Mesenchymal stem cell (in vitro differentiated cells and primary cell): ENCODE measurements at regions not wholly inside any gene's neighbourhood (a gene's known extent, or its start where the extent isn't known, plus 50 kb on each side); places are given as distances from the start of the nearest gene placed in this dataset.

Experiments used
- DNase-seq: peaks from one replicate; pipeline ENCODE4 v3.0.0-alpha.2; 2013
- H2AFZ ChIP-seq: one replicate; pipeline ENCODE4 v1.6.1; 2013; ENCODE audit warnings: low read depth, mild to moderate bottlenecking, control low read depth, inconsistent platforms, low read length, moderate library complexity
- H2AK5ac ChIP-seq: 2 replicates; pipeline ENCODE4 v1.6.1; 2013; ENCODE audit warnings: low read length, moderate library complexity, mild to moderate bottlenecking, inconsistent platforms; ENCODE audit not compliant: severe bottlenecking
- H2BK120ac ChIP-seq: one replicate; pipeline ENCODE4 v1.6.1; 2013; ENCODE audit warnings: low read depth, mild to moderate bottlenecking, inconsistent platforms, low read length, moderate library complexity
- H2BK12ac ChIP-seq, 2 experiments: one replicate each; pipeline ENCODE4 v1.6.1; 2013; ENCODE audit warnings: inconsistent platforms in 2 of 2, low read length in 2 of 2, mild to moderate bottlenecking in 2 of 2, moderate library complexity in 2 of 2, control low read depth in 1 of 2
- H2BK15ac ChIP-seq: one replicate; pipeline ENCODE4 v1.6.1; 2013; ENCODE audit warnings: mild to moderate bottlenecking, low read depth, inconsistent platforms; ENCODE audit not compliant: poor library complexity, severe bottlenecking
- H2BK5ac ChIP-seq: 2 replicates; pipeline ENCODE4 v1.6.1; 2013; ENCODE audit warnings: low read depth, mild to moderate bottlenecking, low read length, control low read depth, inconsistent platforms; ENCODE audit not compliant: poor library complexity, severe bottlenecking
- H3K14ac ChIP-seq, 2 experiments: one replicate each; pipeline ENCODE4 v1.6.1; 2013; ENCODE audit warnings: inconsistent platforms in 2 of 2, low read length in 2 of 2, control low read depth in 1 of 2, mild to moderate bottlenecking in 1 of 2, moderate library complexity in 1 of 2
- H3K18ac ChIP-seq, 2 experiments: one replicate each; pipeline ENCODE4 v1.6.1; 2013; ENCODE audit warnings: inconsistent platforms in 2 of 2, low read length in 2 of 2, control low read depth in 1 of 2, low read depth in 1 of 2, mild to moderate bottlenecking in 1 of 2
- H3K23ac ChIP-seq, 2 experiments: one replicate each; pipeline ENCODE4 v1.6.1; 2013; ENCODE audit warnings: inconsistent platforms in 2 of 2, low read length in 2 of 2, mild to moderate bottlenecking in 2 of 2, moderate library complexity in 2 of 2, control low read depth in 1 of 2
- H3K27ac ChIP-seq: 2 replicates; pipeline ENCODE4 v1.5.1; 2013; ENCODE audit warnings: mild to moderate bottlenecking, moderate library complexity, low read length, control low read depth, inconsistent platforms; ENCODE audit not compliant: poor library complexity, severe bottlenecking
- H3K27me3 ChIP-seq, 2 experiments: 2 replicates each; pipeline versions ENCODE4 v1.6.1 to v1.7.0; 2013; ENCODE audit warnings: low read length in 2 of 2, mild to moderate bottlenecking in 2 of 2, moderate library complexity in 2 of 2, control low read depth in 1 of 2, inconsistent platforms in 1 of 2; ENCODE audit not compliant: control insufficient read depth in 1 of 2, insufficient read depth in 1 of 2
- H3K36me3 ChIP-seq, 2 experiments: 2 replicates each; pipeline versions ENCODE4 v1.6.1 to v1.7.0; 2013; ENCODE audit warnings: low read length in 2 of 2, control low read depth in 1 of 2, inconsistent platforms in 1 of 2, low read depth in 1 of 2, mild to moderate bottlenecking in 1 of 2; ENCODE audit not compliant: insufficient read depth in 2 of 2, control insufficient read depth in 1 of 2
- H3K4ac ChIP-seq, 2 experiments: one replicate each; pipeline ENCODE4 v1.6.1; 2013; ENCODE audit warnings: inconsistent platforms in 2 of 2, low read length in 2 of 2, mild to moderate bottlenecking in 2 of 2, moderate library complexity in 2 of 2, control low read depth in 1 of 2, low read depth in 1 of 2
- H3K4me1 ChIP-seq: 2 replicates; pipeline ENCODE4 v1.6.1; 2013; ENCODE audit warnings: low read depth, low read length, control low read depth; ENCODE audit not compliant: control insufficient read depth, insufficient read depth
- H3K4me2 ChIP-seq: 2 replicates; pipeline ENCODE4 v1.6.1; 2013; ENCODE audit warnings: low read length, mild to moderate bottlenecking, inconsistent platforms; ENCODE audit not compliant: poor library complexity, severe bottlenecking
- H3K4me3 ChIP-seq, 2 experiments: 2 replicates each; pipeline versions ENCODE4 v1.5.1 to v1.7.0; 2013; ENCODE audit warnings: low read length in 2 of 2, mild to moderate bottlenecking in 2 of 2, control low read depth in 1 of 2, low read depth in 1 of 2; ENCODE audit not compliant: insufficient read depth in 1 of 2
- H3K79me1 ChIP-seq: replicated peaks from 2 replicates; pipeline ENCODE4 v1.6.1; 2013; ENCODE audit warnings: mild to moderate bottlenecking, control low read depth, low read length, inconsistent platforms; ENCODE audit not compliant: poor library complexity, severe bottlenecking
- H3K9ac ChIP-seq: 2 replicates; pipeline ENCODE4 v1.7.0; 2013; ENCODE audit warnings: mild to moderate bottlenecking, low read length, moderate library complexity
- H3K9me3 ChIP-seq: 2 replicates; pipeline ENCODE4 v1.7.0; 2013; ENCODE audit warnings: mild to moderate bottlenecking, low read length; ENCODE audit not compliant: control insufficient read depth
- H4K8ac ChIP-seq: one replicate; pipeline ENCODE4 v1.6.1; 2013; ENCODE audit warnings: inconsistent platforms, mild to moderate bottlenecking, low read length, moderate library complexity
- H4K91ac ChIP-seq: one replicate; pipeline ENCODE4 v1.6.1; 2013; ENCODE audit warnings: mild to moderate bottlenecking, low read length, inconsistent platforms
- WGBS: methylation state at CpG from one replicate; pipeline ENCODE4 v1.1.7; 2013; ENCODE audit warnings: mixed read lengths; 5-methylcytosine and 5-hydroxymethylcytosine counted together

- Histone ChIP-seq H3K27me3 (peaks cover 0 to 86% of the 10 kb centered on the region in 2 experiments), H2BK12ac (no peak overlapping the region), H3K27ac (no peak overlapping the region), H3K4me1 (no peaks in the 10 kb centered on the region), H3K36me3 (no peaks in the 10 kb centered on the region), H3K4me2 (no peak overlapping the region), H2BK15ac (no peak overlapping the region), H2BK5ac (no peak overlapping the region), H4K8ac (no peak overlapping the region), H3K18ac (no peak overlapping the region), H3K9me3 (no peaks in the 10 kb centered on the region), H4K91ac (no peak overlapping the region), H3K79me1 (no peaks in the 10 kb centered on the region), H3K14ac (no peak overlapping the region), H3K23ac (no peak overlapping the region), H2AK5ac (no peak overlapping the region), H2AFZ (no peak overlapping the region), H3K9ac (no peak overlapping the region), H3K4me3 (no peak overlapping the region), H3K4ac (no peak overlapping the region), H2BK120ac (no peak overlapping the region)
- 80% methylated on average over 11 of the region's 11 CpGs for WGBS
- no peak for DNase-seq
Measured at GRCh38 chr17:79519601-79520000, 91.2 kb downstream of the RBFOX3 start.

GRCh38 chr17:79518585-79519523 is 92.0 kb downstream of the RBFOX3 start:
- H3K23ac ChIP-seq = no peak overlapping the region
- no peak for DNase-seq
- H3K27ac ChIP-seq = no peak overlapping the region
- H3K9ac ChIP-seq = no peak overlapping the region
- H2BK120ac ChIP-seq = no peak overlapping the region
- H3K14ac ChIP-seq = no peak overlapping the region
- no peak overlapping the region for H2BK15ac ChIP-seq
- H4K8ac ChIP-seq = no peak overlapping the region
- H2BK5ac ChIP-seq = no peak overlapping the region
- no peak overlapping the region for H2BK12ac ChIP-seq
- no peak overlapping the region for H3K4me3 ChIP-seq
- no peaks in the 10 kb centered on the region for H3K9me3 ChIP-seq
- H3K18ac ChIP-seq = no peak overlapping the region
- H3K27me3 ChIP-seq = peaks cover 0 to 82% of the 10 kb centered on the region in 2 experiments
- H2AK5ac ChIP-seq = no peak overlapping the region
- H2AFZ ChIP-seq = no peak overlapping the region
- WGBS = 81% methylated on average over 30 of the region's 31 CpGs
- H3K4me2 ChIP-seq = no peak overlapping the region
- H3K4me1 ChIP-seq = no peaks in the 10 kb centered on the region
- H3K36me3 ChIP-seq = no peaks in the 10 kb centered on the region
- H3K79me1 ChIP-seq = no peaks in the 10 kb centered on the region
- H4K91ac ChIP-seq = no peak overlapping the region
- H3K4ac ChIP-seq = no peak overlapping the region

- Histone ChIP-seq H3K27ac (no peak overlapping the region), H2BK12ac (no peak overlapping the region), H3K4me3 (no peak overlapping the region), H3K4me1 (no peaks in the 10 kb centered on the region), H3K79me1 (no peaks in the 10 kb centered on the region), H3K23ac (peak overlapping the region in 1 of 2 experiments; percentile 16), H3K27me3 (peaks cover 0 to 74% of the 10 kb centered on the region in 2 experiments), H3K4me2 (no peak overlapping the region), H2BK15ac (no peak overlapping the region), H3K9me3 (no peaks in the 10 kb centered on the region), H4K91ac (no peak overlapping the region), H2BK120ac (no peak overlapping the region), H2AFZ (no peak overlapping the region), H3K9ac (no peak overlapping the region), H3K18ac (no peak overlapping the region), H3K36me3 (no peaks in the 10 kb centered on the region), H3K4ac (no peak overlapping the region), H2AK5ac (no peak overlapping the region), H2BK5ac (no peak overlapping the region), H3K14ac (no peak overlapping the region), H4K8ac (no peak overlapping the region)
- WGBS = 80% methylated on average over 21 of the region's 24 CpGs
- no peak for DNase-seq
Measured at GRCh38 chr17:79517827-79518584, 92.8 kb downstream of the RBFOX3 start.
